Endothelial cell of umbilical vein (primary cell): ENCODE measurements at regions not wholly inside any gene's neighbourhood (a gene's known extent, or its start where the extent isn't known, plus 50 kb on each side); places are given as distances from the start of the nearest gene placed in this dataset.

Experiments used
- BruUV-seq: library from RNA; stranded (reverse); fragments of 400-500 nt; replicated peaks from 2 replicates; lab custom pipeline; 2021; lab: Mats Ljungman, UMichigan
- CTCF ChIA-PET: fragments of 300-600, 350-600 bp; sonication (Branson Sonifier 250); formaldehyde crosslinking; loops from one replicate; lab custom pipeline; 2021; ENCODE audit warnings: antibody characterized with exemption, inconsistent platforms; lab: Charles Lee
- POLR2A ChIA-PET: fragments of 300-600, 350-600 bp; sonication (Branson Sonifier 250); formaldehyde crosslinking; loops from one replicate; lab custom pipeline; 2021; ENCODE audit warnings: antibody characterized with exemption, inconsistent platforms; lab: Charles Lee
- DNase-seq: peaks from one replicate; pipeline ENCODE4 v3.0.0-alpha.2; 2011; ENCODE audit warnings: low read depth, low spot score
- FAIRE-seq: peaks from 2 replicates; lab custom pipeline; 2011; peaks lifted over from hg19 to GRCh38; lab: Jason Lieb, UNC
- H2AFZ ChIP-seq: 2 replicates; pipeline ENCODE4 v1.6.0; 2012; ENCODE audit warnings: low read depth, low read length, control low read depth, inconsistent platforms
- H3K27ac ChIP-seq: 2 replicates; pipeline ENCODE4 v1.5.1; 2011; ENCODE audit warnings: low read depth, mild to moderate bottlenecking, control low read depth, low read length, moderate library complexity; ENCODE audit not compliant: insufficient read depth
- H3K27me3 ChIP-seq, 2 experiments: 2 replicates each; pipeline versions ENCODE4 v1.6.0 to v1.6.1; 2011; ENCODE audit warnings: low read length in 2 of 2, mixed read lengths in 1 of 2; ENCODE audit not compliant: control insufficient read depth in 2 of 2, insufficient read depth in 2 of 2
- H3K36me3 ChIP-seq, 2 experiments: 2 replicates in 1 of 2; 3 replicates in 1 of 2; pipeline ENCODE4 v1.5.1; 2011; ENCODE audit warnings: low read length in 2 of 2, mild to moderate bottlenecking in 1 of 2, moderate library complexity in 1 of 2; ENCODE audit not compliant: control insufficient read depth in 2 of 2, insufficient read depth in 2 of 2; ENCODE audit errors: extremely low read depth in 1 of 2
- H3K4me1 ChIP-seq: 3 replicates; pipeline ENCODE4 v1.5.1; 2011; ENCODE audit warnings: mild to moderate bottlenecking, low read length; ENCODE audit not compliant: control insufficient read depth, insufficient read depth; ENCODE audit errors: extremely low read depth
- H3K4me2 ChIP-seq: 2 replicates; pipeline ENCODE4 v1.6.1; 2011; ENCODE audit warnings: low read length, control low read depth, mixed read lengths; ENCODE audit not compliant: insufficient read depth
- H3K4me3 ChIP-seq, 3 experiments: fragments of 200-600 bp in 1 of 3; sonication (generic), shearing (Covaris generic) in 1 of 3; replicated peaks in 1 of 3; 2 replicates each; pipeline ENCODE4 v1.5.1; 2011 to 2016; ENCODE audit warnings: control low read depth in 3 of 3, low read length in 3 of 3, mild to moderate bottlenecking in 2 of 3, inconsistent platforms in 1 of 3, low read depth in 1 of 3, moderate library complexity in 1 of 3; ENCODE audit not compliant: insufficient read depth in 1 of 3
- H3K79me2 ChIP-seq: 2 replicates; pipeline ENCODE4 v1.6.0; 2012; ENCODE audit warnings: low read length, inconsistent platforms; ENCODE audit not compliant: control insufficient read depth, insufficient read depth
- H3K9ac ChIP-seq: replicated peaks from 2 replicates; pipeline ENCODE3; 2011; ENCODE audit warnings: low read length, control low read depth; ENCODE audit not compliant: insufficient read depth; ENCODE audit errors: extremely low read depth
- H3K9me1 ChIP-seq: replicated peaks from 3 replicates; pipeline ENCODE4 v1.6.0; 2011; ENCODE audit warnings: mild to moderate bottlenecking, low read length; ENCODE audit not compliant: control insufficient read depth, insufficient read depth; ENCODE audit errors: extremely low read depth
- H3K9me3 ChIP-seq: replicated peaks from 2 replicates; pipeline ENCODE4 v1.5.1; 2012; ENCODE audit warnings: low read length, inconsistent platforms; ENCODE audit not compliant: control insufficient read depth, insufficient read depth
- H4K20me1 ChIP-seq: replicated peaks from 2 replicates; pipeline ENCODE3; 2011; ENCODE audit warnings: mild to moderate bottlenecking, low read length; ENCODE audit not compliant: control insufficient read depth, insufficient read depth; ENCODE audit errors: extremely low read depth
- EZH2 ChIP-seq: IDR thresholded peaks from 2 replicates; pipeline ENCODE4 v1.6.1; 2012; ENCODE audit warnings: borderline replicate concordance, low read depth, mild to moderate bottlenecking, moderate library complexity, low read length, inconsistent platforms; ENCODE audit not compliant: severe bottlenecking
- FOS ChIP-seq: IDR thresholded peaks from 2 replicates; pipeline ENCODE4 v1.6.1; 2011; ENCODE audit warnings: mild to moderate bottlenecking, low read length, moderate library complexity, borderline replicate concordance; ENCODE audit not compliant: insufficient read depth
- GATA2 ChIP-seq: IDR thresholded peaks from 2 replicates; pipeline ENCODE4 v1.7.0; 2011; ENCODE audit warnings: low read depth, mild to moderate bottlenecking, moderate library complexity, mixed read lengths, low read length; ENCODE audit not compliant: insufficient read length, insufficient read depth
- JUN ChIP-seq: IDR thresholded peaks from 2 replicates; pipeline ENCODE4 v1.6.1; 2011; ENCODE audit warnings: borderline replicate concordance, low read depth; ENCODE audit not compliant: insufficient read length, insufficient read depth
- MYC ChIP-seq: IDR thresholded peaks from one replicate; pipeline ENCODE4 v1.6.1; 2011; ENCODE audit warnings: mild to moderate bottlenecking, low read depth, low read length
- POLR2A ChIP-seq: IDR thresholded peaks from 2 replicates; pipeline ENCODE4 v1.6.1; 2012; ENCODE audit warnings: low read depth, mild to moderate bottlenecking, control low read depth, low read length
- POLR2AphosphoS5 ChIP-seq: IDR thresholded peaks from 2 replicates; pipeline ENCODE4 v1.6.1; 2012; ENCODE audit warnings: low read depth, mild to moderate bottlenecking, control low read depth, low read length, moderate library complexity; ENCODE audit not compliant: insufficient read depth
- dilution Hi-C: fragments of 300-500 bp; cut with MboI; formaldehyde crosslinking; loops from one replicate; pipeline ENCODE4 v1.15.0; 2019; ENCODE audit warnings: low sequenced_read_pairs; ENCODE audit not compliant: extremely low pct_ligation_motif_present
- intact Hi-C: fragments of 100-400 bp; cut with micrococcal nuclease; formaldehyde crosslinking; loops from one replicate; pipeline ENCODE4 v1.10.0; 2022
- TF ChIP-seq, protein P1 (sequence below), 2 donors: IDR thresholded peaks; 1 replicate in 1 of 2; 2 replicates in 1 of 2; pipeline ENCODE4 v1.5.1; 2011; ENCODE audit warnings: low read length in 2 of 2, mild to moderate bottlenecking in 2 of 2, moderate library complexity in 2 of 2, control low read depth in 1 of 2, inconsistent platforms in 1 of 2, low read depth in 1 of 2; ENCODE audit not compliant: insufficient read depth in 1 of 2; ENCODE audit errors: extremely low read depth in 1 of 2
- TF ChIP-seq, protein P2 (sequence below): IDR thresholded peaks from 2 replicates; pipeline ENCODE4 v1.6.1; 2011; ENCODE audit not compliant: insufficient read depth, insufficient read length

DNA sequence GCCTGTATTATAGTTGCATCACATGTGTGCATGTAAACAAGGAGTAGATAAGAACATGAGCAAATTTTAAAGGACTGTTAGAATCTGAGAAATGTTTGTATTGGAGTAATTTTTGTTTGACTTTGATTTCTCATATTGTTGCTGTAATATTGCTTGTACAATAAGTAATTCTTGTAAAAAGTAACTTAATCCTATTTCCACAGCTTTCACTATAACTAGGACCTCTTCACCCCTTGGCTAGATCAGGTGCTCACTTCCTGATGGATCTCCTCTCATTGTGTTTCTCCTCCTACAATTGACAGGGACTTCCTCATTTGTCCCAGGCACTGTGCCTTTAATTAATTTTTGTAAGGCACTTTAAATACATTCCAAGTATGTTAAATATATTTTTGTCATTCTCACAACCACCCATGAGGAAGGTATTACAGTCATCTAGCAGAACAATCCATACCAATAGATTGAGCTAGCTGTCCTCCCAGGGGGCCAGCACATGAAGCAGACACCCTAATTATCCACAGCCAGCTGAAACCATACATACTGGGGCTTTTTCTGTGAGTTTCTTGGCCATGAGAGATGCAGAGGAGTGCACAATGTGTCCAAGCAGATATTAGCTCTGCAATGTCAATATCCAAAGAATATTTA lies 359.5 kb upstream of the ACVR2A start:
- DNase-seq (no peak), FAIRE-seq (no peak)
- Histone ChIP-seq H3K9ac (no peak overlapping the region), H3K4me1 (no peaks in the 10 kb centered on the region), H3K36me3 (no peaks in the 10 kb centered on the region), H3K9me1 (no peaks in the 10 kb centered on the region), H3K27me3 (no peaks in the 10 kb centered on the region), H3K4me3 (no peak overlapping the region), H3K79me2 (no peaks in the 10 kb centered on the region), H4K20me1 (no peaks in the 10 kb centered on the region), H3K4me2 (no peak overlapping the region), H2AFZ (no peak overlapping the region), H3K27ac (no peak overlapping the region), H3K9me3 (no peaks in the 10 kb centered on the region)
- ChIA-PET POLR2A (no interaction called here), CTCF (no interaction called here)
- intact Hi-C loops = no loop called here
- TF ChIP-seq, protein P1, sequence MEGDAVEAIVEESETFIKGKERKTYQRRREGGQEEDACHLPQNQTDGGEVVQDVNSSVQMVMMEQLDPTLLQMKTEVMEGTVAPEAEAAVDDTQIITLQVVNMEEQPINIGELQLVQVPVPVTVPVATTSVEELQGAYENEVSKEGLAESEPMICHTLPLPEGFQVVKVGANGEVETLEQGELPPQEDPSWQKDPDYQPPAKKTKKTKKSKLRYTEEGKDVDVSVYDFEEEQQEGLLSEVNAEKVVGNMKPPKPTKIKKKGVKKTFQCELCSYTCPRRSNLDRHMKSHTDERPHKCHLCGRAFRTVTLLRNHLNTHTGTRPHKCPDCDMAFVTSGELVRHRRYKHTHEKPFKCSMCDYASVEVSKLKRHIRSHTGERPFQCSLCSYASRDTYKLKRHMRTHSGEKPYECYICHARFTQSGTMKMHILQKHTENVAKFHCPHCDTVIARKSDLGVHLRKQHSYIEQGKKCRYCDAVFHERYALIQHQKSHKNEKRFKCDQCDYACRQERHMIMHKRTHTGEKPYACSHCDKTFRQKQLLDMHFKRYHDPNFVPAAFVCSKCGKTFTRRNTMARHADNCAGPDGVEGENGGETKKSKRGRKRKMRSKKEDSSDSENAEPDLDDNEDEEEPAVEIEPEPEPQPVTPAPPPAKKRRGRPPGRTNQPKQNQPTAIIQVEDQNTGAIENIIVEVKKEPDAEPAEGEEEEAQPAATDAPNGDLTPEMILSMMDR (IDR thresholded peaks at IDR 0.05; ENCODE audit: extremely low read depth in 1 of 2, insufficient read depth in 1 of 2, low read depth in 1 of 2, low read length in 2 of 2) = no peak
- TF ChIP-seq POLR2A (no peak), GATA2 (no peak), EZH2 (no peak), MYC (no peak), POLR2AphosphoS5 (no peak), JUN (no peak), FOS (no peak)
- TF ChIP-seq, protein P2, sequence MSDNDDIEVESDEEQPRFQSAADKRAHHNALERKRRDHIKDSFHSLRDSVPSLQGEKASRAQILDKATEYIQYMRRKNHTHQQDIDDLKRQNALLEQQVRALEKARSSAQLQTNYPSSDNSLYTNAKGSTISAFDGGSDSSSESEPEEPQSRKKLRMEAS = no peak
- BruUV-seq = no TSS peak
- dilution Hi-C loops = no loop called here
